Caco-2 (cell line): ENCODE measurements at regions not wholly inside any gene's neighbourhood (a gene's known extent, or its start where the extent isn't known, plus 50 kb on each side); places are given as distances from the start of the nearest gene placed in this dataset.

Experiments
- BruUV-seq: library from RNA; stranded (reverse); fragments of 400-500 nt; replicated peaks from 2 replicates; lab custom pipeline; 2021; lab: Mats Ljungman, UMichigan
- CTCF ChIA-PET: fragments of 300-600 bp; sonication (Branson Sonifier 250); formaldehyde crosslinking; loops from one replicate; lab custom pipeline; 2022; ENCODE audit warnings: antibody characterized with exemption; lab: Charles Lee
- POLR2A ChIA-PET: fragments of 300-600 bp; sonication (Branson Sonifier 250); formaldehyde crosslinking; loops from one replicate; lab custom pipeline; 2022; ENCODE audit warnings: antibody characterized with exemption; lab: Charles Lee
- DNase-seq, 2 experiments: peaks; one replicate each; pipeline versions ENCODE4 v3.0.0 to v3.0.0-alpha.2; 2020 to 2022
- H3K27me3 ChIP-seq: replicated peaks from 2 replicates; pipeline ENCODE4 v1.6.0; 2011; ENCODE audit warnings: low read length; ENCODE audit not compliant: control insufficient read depth, insufficient read depth
- H3K36me3 ChIP-seq: 2 replicates; pipeline ENCODE4 v1.5.1; 2011; ENCODE audit warnings: low read length; ENCODE audit not compliant: control insufficient read depth, insufficient read depth
- H3K4me1 ChIP-seq: fragments of 250-450 bp; sonication (Bioruptor Pico); 2 replicates; pipeline ENCODE4 v1.5.1; 2020; ENCODE audit warnings: mild to moderate bottlenecking
- H3K4me3 ChIP-seq: 2 replicates; pipeline ENCODE4 v1.5.1; 2011; ENCODE audit warnings: low read depth, mild to moderate bottlenecking, control low read depth, low read length
- H3K9me3 ChIP-seq: fragments of 250-450 bp; sonication (Bioruptor Pico); 2 replicates; pipeline ENCODE4 v1.5.1; 2020; ENCODE audit warnings: mild to moderate bottlenecking, moderate library complexity
- H3K27ac Mint-ChIP-seq: one replicate; pipeline ENCODE4 v1.8.0; 2022; ENCODE audit warnings: mixed read lengths; ENCODE audit not compliant: unreplicated experiment
- H3K27me3 Mint-ChIP-seq: one replicate; pipeline ENCODE4 v1.8.0; 2022; ENCODE audit warnings: mixed read lengths; ENCODE audit not compliant: insufficient read depth, unreplicated experiment
- H3K36me3 Mint-ChIP-seq: one replicate; pipeline ENCODE4 v1.8.0; 2022; ENCODE audit warnings: mild to moderate bottlenecking, mixed read lengths; ENCODE audit not compliant: insufficient read depth, unreplicated experiment
- H3K4me1 Mint-ChIP-seq: one replicate; pipeline ENCODE4 v1.8.0; 2022; ENCODE audit warnings: low read depth, mixed read lengths; ENCODE audit not compliant: unreplicated experiment
- H3K4me3 Mint-ChIP-seq: one replicate; pipeline ENCODE4 v1.8.0; 2022; ENCODE audit warnings: mild to moderate bottlenecking, moderate library complexity, mixed read lengths; ENCODE audit not compliant: unreplicated experiment
- H3K9me3 Mint-ChIP-seq: one replicate; pipeline ENCODE4 v1.8.0; 2022; ENCODE audit warnings: mixed read lengths; ENCODE audit not compliant: unreplicated experiment
- intact Hi-C: fragments of 100-400 bp; cut with micrococcal nuclease; formaldehyde crosslinking; loops from one replicate; pipeline ENCODE4 v1.10.0; 2022; ENCODE audit not compliant: unreplicated experiment
- TF ChIP-seq, protein P1 (sequence below), 2 experiments: fragments of 200-600 bp in 1 of 2; IDR thresholded peaks; 1 replicate in 1 of 2; 2 replicates in 1 of 2; pipeline versions ENCODE4 v1.5.1 to v1.8.0; 2011 to 2022; ENCODE audit warnings: antibody characterized with exemption in 1 of 2, control low read depth in 1 of 2, inconsistent platforms in 1 of 2, low read depth in 1 of 2, low read length in 1 of 2, mild to moderate bottlenecking in 1 of 2, moderate library complexity in 1 of 2; ENCODE audit not compliant: insufficient read depth in 1 of 2, severe bottlenecking in 1 of 2, unreplicated experiment in 1 of 2

DNA sequence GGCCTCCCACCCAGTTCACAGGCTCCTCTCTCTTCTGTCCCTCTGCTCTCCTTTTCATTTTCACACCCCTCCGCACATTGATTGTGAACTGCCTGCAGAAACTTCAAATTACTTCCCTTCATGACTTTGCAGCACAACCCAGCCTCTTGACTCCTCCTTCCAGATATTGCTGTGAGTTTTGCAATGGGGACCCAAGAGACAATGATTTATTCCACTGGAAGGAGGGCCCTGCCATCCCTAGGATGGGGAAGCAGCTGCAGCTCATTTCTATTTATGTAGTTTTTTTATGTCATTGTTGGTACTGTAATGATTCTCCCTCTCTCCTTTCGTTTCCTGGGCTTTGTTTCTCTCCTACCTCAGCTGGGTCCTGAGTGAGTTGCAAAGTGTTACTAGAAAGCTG is 364.9 kb downstream of the ICE1 start:
- Histone ChIP-seq H3K9me3 (no peaks in the 10 kb centered on the region), H3K27me3 (no peaks in the 10 kb centered on the region), H3K36me3 (no peaks in the 10 kb centered on the region), H3K4me1 (no peaks in the 10 kb centered on the region), H3K4me3 (no peak overlapping the region)
- CTCF ChIA-PET, result no interaction called here
- BruUV-seq, result no TSS peak
- Mint-ChIP-seq H3K4me3 (no peak overlapping the region), H3K9me3 (no peaks in the 10 kb centered on the region), H3K36me3 (no peaks in the 10 kb centered on the region), H3K4me1 (no peaks in the 10 kb centered on the region), H3K27ac (no peak overlapping the region), H3K27me3 (peaks cover 9% of the 10 kb centered on the region)
- POLR2A ChIA-PET, result no interaction called here
- intact Hi-C loops, result no loop called here
- DNase-seq, result no peak
- TF ChIP-seq, protein P1, sequence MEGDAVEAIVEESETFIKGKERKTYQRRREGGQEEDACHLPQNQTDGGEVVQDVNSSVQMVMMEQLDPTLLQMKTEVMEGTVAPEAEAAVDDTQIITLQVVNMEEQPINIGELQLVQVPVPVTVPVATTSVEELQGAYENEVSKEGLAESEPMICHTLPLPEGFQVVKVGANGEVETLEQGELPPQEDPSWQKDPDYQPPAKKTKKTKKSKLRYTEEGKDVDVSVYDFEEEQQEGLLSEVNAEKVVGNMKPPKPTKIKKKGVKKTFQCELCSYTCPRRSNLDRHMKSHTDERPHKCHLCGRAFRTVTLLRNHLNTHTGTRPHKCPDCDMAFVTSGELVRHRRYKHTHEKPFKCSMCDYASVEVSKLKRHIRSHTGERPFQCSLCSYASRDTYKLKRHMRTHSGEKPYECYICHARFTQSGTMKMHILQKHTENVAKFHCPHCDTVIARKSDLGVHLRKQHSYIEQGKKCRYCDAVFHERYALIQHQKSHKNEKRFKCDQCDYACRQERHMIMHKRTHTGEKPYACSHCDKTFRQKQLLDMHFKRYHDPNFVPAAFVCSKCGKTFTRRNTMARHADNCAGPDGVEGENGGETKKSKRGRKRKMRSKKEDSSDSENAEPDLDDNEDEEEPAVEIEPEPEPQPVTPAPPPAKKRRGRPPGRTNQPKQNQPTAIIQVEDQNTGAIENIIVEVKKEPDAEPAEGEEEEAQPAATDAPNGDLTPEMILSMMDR (IDR thresholded peaks at IDR 0.05; ENCODE audit: insufficient read depth in 1 of 2, low read depth in 1 of 2, low read length in 1 of 2, severe bottlenecking in 1 of 2, unreplicated experiment in 1 of 2), result no peak

DNA sequence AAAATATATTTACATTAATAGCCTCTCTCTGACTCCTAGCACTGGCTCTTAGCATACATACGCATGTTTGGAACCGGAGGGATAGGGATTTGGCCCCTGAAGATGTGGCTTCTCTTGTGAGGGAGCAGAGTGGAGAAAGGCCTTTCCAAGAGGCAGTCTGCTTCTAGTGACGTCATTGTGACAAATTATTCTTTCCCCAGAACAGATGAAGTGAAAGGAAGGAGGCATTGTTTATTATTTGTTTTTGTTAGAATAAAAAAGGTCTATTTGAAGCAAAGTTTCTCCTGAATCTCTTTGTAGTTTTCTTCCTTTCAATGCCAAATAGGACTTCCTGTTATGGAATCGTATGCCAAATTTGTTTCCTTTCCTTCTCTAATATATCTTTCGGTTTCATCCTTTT is 361.6 kb downstream of the ICE1 start:
- intact Hi-C loops, result no loop called here
- no peaks in the 10 kb centered on the region for H3K36me3 ChIP-seq
- no peak for DNase-seq
- Mint-ChIP-seq H3K4me3 (no peak overlapping the region), H3K27me3 (no peaks in the 10 kb centered on the region), H3K36me3 (no peaks in the 10 kb centered on the region), H3K4me1 (no peaks in the 10 kb centered on the region), H3K27ac (no peak overlapping the region), H3K9me3 (no peaks in the 10 kb centered on the region)
- no TSS peak for BruUV-seq
- POLR2A ChIA-PET, result no interaction called here
- H3K9me3 ChIP-seq, result no peaks in the 10 kb centered on the region
- CTCF ChIA-PET, result no interaction called here
- no peaks in the 10 kb centered on the region for H3K27me3 ChIP-seq
- no peaks in the 10 kb centered on the region for H3K4me1 ChIP-seq
- no peak overlapping the region for H3K4me3 ChIP-seq
- TF ChIP-seq, protein P1 (IDR thresholded peaks at IDR 0.05; ENCODE audit: insufficient read depth in 1 of 2, low read depth in 1 of 2, low read length in 1 of 2, severe bottlenecking in 1 of 2, unreplicated experiment in 1 of 2), result no peak

DNA sequence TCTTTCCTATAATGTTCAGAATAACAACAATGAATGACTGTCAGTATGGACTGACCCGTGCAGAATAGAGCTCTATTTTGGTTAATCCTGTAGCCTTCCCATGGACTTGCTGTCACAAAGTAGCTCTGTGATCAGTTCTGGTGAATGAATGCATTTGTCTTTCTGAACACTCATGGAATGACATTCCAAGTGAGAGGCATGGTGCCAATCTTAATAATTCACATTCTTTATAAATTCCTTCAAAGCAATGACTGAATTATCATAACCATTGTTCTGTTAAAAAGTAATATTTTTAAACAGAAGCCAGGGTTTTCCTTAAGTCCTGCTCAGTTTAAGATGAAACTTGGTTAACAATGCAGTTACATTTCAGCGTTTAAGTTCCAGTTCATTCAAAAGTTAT is 360.5 kb downstream of the ICE1 start:
- Histone ChIP-seq H3K36me3 (no peaks in the 10 kb centered on the region), H3K4me1 (no peaks in the 10 kb centered on the region), H3K9me3 (no peaks in the 10 kb centered on the region), H3K4me3 (no peak overlapping the region), H3K27me3 (no peaks in the 10 kb centered on the region)
- TF ChIP-seq, protein P1 (IDR thresholded peaks at IDR 0.05; ENCODE audit: insufficient read depth in 1 of 2, low read depth in 1 of 2, low read length in 1 of 2, severe bottlenecking in 1 of 2, unreplicated experiment in 1 of 2), result no peak
- H3K36me3 Mint-ChIP-seq, result no peaks in the 10 kb centered on the region
- intact Hi-C loops, result no loop called here
- H3K4me3 Mint-ChIP-seq, result no peak overlapping the region
- BruUV-seq, result no TSS peak
- DNase-seq, result no peak
- H3K27ac Mint-ChIP-seq, result no peak overlapping the region
- POLR2A ChIA-PET, result no interaction called here
- no peaks in the 10 kb centered on the region for H3K4me1 Mint-ChIP-seq
- no peaks in the 10 kb centered on the region for H3K9me3 Mint-ChIP-seq
- CTCF ChIA-PET, result no interaction called here
- no peaks in the 10 kb centered on the region for H3K27me3 Mint-ChIP-seq
